ENCODE measurements at regions not wholly inside any gene's neighbourhood (a gene's known extent, or its start where the extent isn't known, plus 50 kb on each side); places are given as distances from the start of the nearest gene placed in this dataset.

DNA sequence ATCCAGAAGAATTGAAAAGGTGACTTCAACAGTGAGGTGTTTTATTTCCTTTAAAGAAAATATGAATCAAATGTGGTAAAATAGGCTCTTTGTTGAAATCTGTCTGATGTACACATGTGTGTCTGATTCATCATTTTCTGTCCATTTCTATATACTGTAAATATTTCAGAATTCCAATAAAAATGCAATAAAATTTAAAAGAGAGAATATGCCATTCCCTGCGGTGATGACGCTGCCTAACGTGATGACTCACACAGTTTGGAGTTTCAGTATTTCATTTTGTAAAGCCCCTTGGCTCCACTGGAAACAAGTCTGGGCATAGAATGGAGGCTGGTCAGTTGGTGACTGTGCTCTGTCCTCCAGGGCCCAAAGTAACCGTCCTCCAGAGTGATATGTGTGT lies 482.5 kb upstream of the CDH5 start:
- no peak for DNase-seq

DNA sequence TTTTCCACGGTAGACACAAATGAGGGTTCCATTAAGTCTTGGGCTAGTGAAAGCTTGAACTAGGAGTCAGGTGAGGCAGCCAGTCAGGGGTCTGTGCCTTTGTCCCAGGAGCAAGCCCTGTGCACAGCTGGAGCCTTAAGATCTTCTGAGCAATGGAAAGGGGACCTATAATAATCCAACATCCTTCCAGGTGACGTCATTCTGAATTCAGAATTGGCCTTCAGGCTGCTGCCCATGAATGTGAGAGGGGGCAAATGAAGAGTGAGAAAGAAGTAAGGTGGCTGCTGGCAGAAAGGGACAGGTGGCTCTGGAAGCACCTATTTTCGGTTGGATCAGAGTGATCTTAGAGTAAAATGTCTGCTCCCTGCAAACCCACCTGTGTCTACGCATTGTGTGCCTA lies 488.1 kb upstream of the CDH5 start:
- no peak for DNase-seq

- DNase-seq = no peak
Observed at GRCh38 chr16:65876624-65877023, 489.9 kb upstream of the CDH5 start.

DNA sequence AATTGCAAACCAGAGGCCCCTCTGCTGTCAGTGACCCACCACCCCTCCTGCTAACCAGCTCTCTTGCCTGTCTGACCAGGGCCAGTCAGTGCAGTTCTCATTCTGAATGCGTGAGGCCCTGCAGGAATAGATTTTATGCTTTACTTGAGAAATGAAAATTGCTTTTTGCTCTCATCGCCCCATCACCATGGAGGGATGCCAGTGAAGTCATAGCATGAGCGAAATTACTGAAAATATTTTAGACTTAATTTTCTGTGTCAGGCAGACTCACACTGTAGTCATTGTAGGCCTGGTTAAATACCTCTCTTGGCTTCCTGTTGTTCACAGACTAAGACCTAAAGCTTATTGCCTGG lies 490.5 kb upstream of the CDH5 start:
- DNase-seq = no peak

- DNase-seq = no peak
Observed at GRCh38 chr16:65875381-65876055, 491.0 kb upstream of the CDH5 start.

DNA sequence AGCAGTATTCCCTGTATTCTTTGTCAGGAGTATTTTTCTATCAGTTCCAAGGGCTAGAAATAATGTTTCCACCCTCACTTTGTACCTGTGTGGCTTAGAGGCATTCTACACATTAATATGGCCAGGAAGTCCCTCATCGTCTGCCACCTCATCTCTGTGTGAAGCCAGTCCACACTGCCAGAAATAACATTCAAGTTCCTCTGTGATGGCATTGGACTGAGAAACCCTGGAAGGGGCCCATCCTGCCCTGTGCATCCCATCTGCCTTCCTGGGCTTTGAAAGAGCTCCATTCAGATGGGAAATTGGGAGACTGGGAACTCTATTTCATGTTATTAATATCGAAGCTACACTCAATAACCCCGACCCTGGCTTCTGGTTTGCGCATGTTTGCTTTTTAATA lies 497.2 kb upstream of the CDH5 start:
- DNase-seq = no peak

GRCh38 chr16:65867276-65867960 lies 499.1 kb upstream of the CDH5 start:
- DNase-seq = no peak

GRCh38 chr16:65863236-65863635 lies 503.3 kb upstream of the CDH5 start:
- no peak for DNase-seq

GRCh38 chr16:65861131-65861731 lies 505.3 kb upstream of the CDH5 start:
- DNase-seq = no peak

DNA sequence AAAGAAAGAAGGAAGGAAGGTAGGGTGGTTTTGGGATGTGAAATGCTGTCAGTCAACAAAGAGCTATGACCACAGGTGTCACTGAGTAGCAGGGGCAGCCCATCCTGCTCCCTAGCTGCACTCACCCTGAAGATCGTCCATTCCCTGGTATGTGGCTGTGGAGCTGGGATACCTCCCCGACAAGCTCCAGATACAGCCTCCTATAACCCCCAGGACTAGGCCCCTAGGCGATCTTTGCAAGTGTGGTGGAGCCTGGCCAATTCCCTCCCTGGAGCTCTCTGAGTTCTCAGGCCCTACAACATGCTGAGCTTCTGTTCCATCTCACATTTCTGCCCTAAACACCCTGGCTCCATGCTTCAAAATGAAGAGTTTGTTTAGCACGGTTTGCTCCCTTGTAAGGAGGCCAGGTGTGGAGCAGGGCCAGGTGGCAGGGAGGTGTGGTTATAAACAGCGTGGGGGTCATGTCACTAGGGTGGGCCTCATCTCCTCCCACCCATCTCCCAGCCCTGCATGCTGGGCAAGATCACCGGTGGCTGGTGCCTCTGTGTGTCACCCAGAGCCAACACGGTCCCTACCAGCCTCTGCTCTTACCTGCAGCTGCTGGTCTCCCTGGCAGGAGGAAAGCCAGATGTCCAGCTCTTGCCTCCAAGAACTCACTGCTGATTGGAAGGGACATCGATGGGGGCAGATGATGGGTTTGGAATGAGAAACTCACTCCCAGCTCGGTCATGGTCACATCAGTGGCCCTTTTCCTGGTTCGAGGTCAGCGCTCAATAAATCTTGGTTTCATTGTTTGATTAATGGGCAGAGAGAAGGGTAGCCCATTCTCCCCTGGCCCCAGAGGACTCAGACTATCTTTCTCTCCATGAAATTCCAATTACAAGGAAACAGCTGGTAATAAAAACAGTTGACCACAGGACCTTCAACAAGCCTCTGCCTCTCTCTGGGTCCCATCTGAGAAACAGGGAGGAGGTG lies 511.0 kb upstream of the CDH5 start:
- no peak for DNase-seq

DNA sequence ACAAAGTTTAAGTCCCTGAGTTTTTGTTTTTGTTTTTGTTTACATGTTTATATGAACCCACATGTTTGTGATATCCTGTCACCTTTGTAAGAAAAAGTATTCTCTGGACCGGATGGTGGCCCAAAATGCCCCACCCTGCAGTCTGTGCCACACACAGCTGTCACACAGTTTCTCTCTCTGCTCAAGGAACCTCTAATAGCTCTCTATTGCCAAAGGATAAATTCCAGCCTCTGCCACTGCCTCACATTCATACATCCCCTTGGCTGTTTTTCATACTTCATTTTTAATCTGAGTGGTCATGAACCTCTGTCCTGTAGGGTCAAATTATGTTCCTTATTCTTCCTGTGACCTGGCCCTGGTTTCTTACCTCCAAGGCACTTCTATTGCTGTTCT lies 520.3 kb upstream of the CDH5 start:
- DNase-seq = no peak

DNA sequence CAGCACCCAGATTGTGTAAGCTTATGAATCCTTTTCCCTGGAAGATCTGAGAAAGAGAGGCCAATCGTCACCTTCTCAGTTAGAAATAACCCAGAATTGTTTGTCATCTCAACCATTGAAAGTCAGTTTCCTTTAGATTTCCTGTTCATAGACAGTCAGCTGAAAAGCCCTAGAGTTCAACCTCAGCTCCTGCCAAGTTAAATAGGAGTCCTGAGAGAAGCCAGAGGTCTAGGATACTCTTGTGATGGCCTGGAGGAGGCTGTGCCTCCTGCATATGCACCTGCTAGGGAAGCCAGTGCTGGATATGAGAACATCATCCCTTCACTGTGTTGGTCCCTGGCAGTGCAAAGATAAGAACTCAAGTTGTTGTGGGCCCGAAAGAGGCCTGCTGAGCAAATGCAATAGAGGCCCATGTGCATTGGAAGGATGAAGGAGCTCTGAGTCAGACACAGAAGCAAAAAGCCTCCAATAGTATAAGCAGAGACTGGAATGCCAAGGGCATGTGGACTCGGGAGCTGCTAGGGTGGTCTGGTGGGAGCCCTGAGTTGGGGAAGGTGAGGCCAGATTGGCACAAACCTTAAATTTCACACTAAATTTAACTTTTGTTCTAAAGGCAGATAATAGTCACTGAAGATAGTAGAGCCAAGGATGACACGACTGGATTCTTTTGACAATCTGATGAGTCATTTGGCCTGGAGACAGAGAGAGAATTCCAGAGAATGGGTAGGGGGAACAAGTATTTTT lies 520.9 kb upstream of the CDH5 start:
- no peak for DNase-seq

DNA sequence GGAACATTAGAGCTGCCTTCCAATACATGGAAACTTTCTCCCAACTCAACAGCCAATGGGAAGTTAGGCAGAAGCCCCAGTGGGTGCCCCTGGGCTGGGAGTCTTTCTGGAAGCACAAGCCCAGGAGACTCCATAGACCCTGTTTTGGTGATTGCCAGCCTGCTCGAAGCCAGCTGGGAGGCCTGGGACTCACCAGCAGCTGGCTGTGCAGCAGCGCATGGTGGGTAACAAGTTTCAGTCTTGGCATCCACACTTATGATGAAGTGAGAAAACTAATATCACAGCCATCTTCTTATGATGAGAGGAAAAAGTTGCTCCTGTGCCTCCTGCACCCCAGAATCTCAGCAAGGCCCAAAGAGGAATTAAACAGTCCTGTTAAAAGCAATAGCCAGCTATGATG lies 522.5 kb upstream of the CDH5 start:
- no peak for DNase-seq

DNA sequence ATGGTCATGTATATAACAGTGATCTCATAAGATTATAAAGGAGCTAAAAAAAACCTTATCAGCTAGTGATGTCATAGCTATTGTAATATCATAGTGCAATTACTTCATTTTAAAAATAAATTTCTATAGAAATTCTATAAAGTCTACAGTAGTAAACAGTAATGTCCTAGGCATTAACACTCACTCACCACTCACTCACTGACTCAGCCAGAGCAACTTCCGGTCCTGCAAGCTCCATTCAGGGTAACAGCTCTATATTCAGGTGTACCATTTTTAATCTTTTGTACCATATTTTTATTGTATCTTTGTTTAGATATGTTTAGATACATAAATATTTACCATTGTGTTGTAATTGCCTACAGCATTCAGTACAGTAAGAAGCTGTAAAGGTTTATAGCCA lies 524.4 kb upstream of the CDH5 start:
- no peak for DNase-seq

GRCh38 chr16:65838001-65838400 lies 528.5 kb upstream of the CDH5 start:
- DNase-seq = no peak

DNA sequence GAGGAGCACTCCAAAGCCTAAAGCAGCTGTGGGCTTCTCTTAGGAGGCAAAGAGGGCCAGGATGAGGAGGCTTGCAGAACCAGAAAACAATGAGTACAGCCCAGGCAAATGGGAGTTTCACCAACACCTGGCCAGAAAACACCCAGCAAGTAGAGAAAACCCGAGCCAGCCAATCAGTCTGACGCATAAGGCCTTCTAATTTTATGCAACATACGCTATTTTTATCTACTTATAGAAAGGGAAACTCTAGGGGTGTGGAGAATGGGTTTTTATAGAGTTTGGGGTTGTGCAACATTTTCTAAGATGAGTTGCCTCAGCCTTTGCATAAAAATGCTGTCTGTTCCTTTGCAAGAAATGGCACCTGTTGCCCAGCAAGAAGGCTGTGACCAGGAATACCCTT lies 529.0 kb upstream of the CDH5 start:
- DNase-seq = no peak

GRCh38 chr16:65834688-65835087 lies 531.8 kb upstream of the CDH5 start:
- no peak for DNase-seq

GRCh38 chr16:65833171-65833871 lies 533.2 kb upstream of the CDH5 start:
- no peak for DNase-seq

DNA sequence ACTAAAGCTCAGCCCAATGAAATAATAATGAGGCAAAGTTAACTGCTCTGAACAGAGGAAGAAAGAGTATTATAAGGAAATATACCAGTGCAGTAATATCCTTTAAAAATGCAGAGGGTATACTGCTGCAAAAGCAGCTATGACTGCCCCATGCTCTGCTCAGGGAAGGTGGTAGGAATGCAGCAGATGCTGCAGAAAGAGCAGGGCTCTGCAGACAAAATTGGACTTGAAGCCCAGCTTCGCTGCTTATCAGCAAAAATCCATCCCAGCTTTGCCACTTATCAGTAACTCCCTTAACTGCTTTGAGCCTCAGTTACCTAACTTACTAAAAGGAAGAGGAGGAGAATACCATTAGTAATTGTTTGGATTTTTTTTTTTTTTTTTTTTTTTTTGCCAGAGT lies 533.8 kb upstream of the CDH5 start:
- no peak for DNase-seq

GRCh38 chr16:65831903-65832666 lies 534.4 kb upstream of the CDH5 start:
- DNase-seq = no peak

- no peak for DNase-seq
Observed at GRCh38 chr16:65829076-65829475, 537.4 kb upstream of the CDH5 start.
